ENCODE measurements at regions not wholly inside any gene's neighbourhood (a gene's known extent, or its start where the extent isn't known, plus 50 kb on each side); places are given as distances from the start of the nearest gene placed in this dataset.
"Not testable (repeated sequence)": the region's sequence is repeated elsewhere in the genome, so short reads cannot be mapped to it uniquely, and the experiment has no call there.

- DNase-seq, result no peak
These were observed 1214.9 kb downstream of the GALC start for GRCh38 chr14:86777963-86778602.

- DNase-seq, result not testable (repeated sequence)
These were observed 1217.1 kb downstream of the GALC start for GRCh38 chr14:86775896-86776295.

- no peak for DNase-seq
These were observed 1218.1 kb downstream of the GALC start for GRCh38 chr14:86774916-86775315.

- DNase-seq, result no peak
These were observed 1220.9 kb downstream of the GALC start for GRCh38 chr14:86772075-86772474.

- DNase-seq, result no peak
These were observed 1222.8 kb downstream of the GALC start for GRCh38 chr14:86770186-86770585.

- no peak for DNase-seq
These were observed 1226.5 kb downstream of the GALC start for GRCh38 chr14:86766469-86766868.

GRCh38 chr14:86761611-86762010, 1231.4 kb downstream of the GALC start:
- DNase-seq, result no peak

GRCh38 chr14:86756521-86757190, 1226.7 kb downstream of the FLRT2 start:
- DNase-seq, result no peak

- not testable (repeated sequence) for DNase-seq
These were observed 1220.5 kb downstream of the FLRT2 start for GRCh38 chr14:86750488-86750887.

- no peak for DNase-seq
These were observed 1209.8 kb downstream of the FLRT2 start for GRCh38 chr14:86739761-86740160.

- not testable (repeated sequence) for DNase-seq
These were observed 1201.5 kb downstream of the FLRT2 start for GRCh38 chr14:86731427-86731826.

- no peak for DNase-seq
These were observed 1193.3 kb downstream of the FLRT2 start for GRCh38 chr14:86723254-86723624.

GRCh38 chr14:86722612-86723253, 1192.8 kb downstream of the FLRT2 start:
- DNase-seq, result no peak

- DNase-seq, result no peak
These were observed 1184.6 kb downstream of the FLRT2 start for GRCh38 chr14:86714575-86714974.

- no peak for DNase-seq
These were observed 1184.2 kb downstream of the FLRT2 start for GRCh38 chr14:86714153-86714552.

- no peak for DNase-seq
These were observed 1182.8 kb downstream of the FLRT2 start for GRCh38 chr14:86712727-86713126.

GRCh38 chr14:86712176-86712575, 1182.2 kb downstream of the FLRT2 start:
- no peak for DNase-seq

- no peak for DNase-seq
These were observed 1178.9 kb downstream of the FLRT2 start for GRCh38 chr14:86708846-86709339.

- no peak for DNase-seq
These were observed 1177.1 kb downstream of the FLRT2 start for GRCh38 chr14:86707071-86707470.

GRCh38 chr14:86683561-86683960, 1153.6 kb downstream of the FLRT2 start:
- DNase-seq, result no peak

- DNase-seq, result no peak
These were observed 1145.1 kb downstream of the FLRT2 start for GRCh38 chr14:86675059-86675458.

GRCh38 chr14:86673523-86673969, 1143.6 kb downstream of the FLRT2 start:
- no peak for DNase-seq

- no peak for DNase-seq
These were observed 1142.1 kb downstream of the FLRT2 start for GRCh38 chr14:86672080-86672479.

- no peak for DNase-seq
These were observed 1136.0 kb downstream of the FLRT2 start for GRCh38 chr14:86665975-86666374.

Measured in CD4-positive, alpha-beta T cell treated with Interferon gamma for 1 hour (primary cell).